ENCODE measurements at regions not wholly inside any gene's neighbourhood (a gene's known extent, or its start where the extent isn't known, plus 50 kb on each side); places are given as distances from the start of the nearest gene placed in this dataset.

DNA sequence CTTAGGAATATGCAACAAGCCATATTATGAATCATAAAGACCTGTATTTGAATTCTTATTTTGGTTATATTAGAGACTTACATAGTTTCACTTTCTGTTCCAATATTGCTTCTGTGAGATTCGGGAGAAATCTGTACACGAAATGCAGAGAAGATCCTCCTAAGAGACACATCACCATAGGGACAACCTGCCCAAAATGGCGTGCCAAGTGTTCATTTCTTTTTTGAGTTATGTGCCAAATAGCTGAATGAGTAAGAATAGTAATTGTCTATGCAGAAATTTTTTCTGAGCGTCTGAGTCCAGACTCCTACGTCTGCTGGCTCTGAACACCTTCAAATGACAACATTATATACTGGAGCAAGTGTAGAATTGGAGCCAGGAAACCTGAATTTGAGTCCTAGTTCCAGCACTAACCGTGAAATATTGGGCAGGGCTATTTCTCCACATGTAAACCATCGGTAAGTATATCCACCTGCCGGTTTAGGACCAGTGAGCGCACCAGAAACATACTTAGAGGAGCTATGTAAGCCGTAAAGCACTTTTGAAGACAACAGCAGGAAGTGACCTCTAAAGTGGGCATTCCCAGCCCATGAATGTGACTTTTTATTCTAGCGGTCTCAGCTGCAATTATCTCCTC is 163.9 kb upstream of the DMRT1 start (continued):
- TF ChIP-seq, protein P1, sequence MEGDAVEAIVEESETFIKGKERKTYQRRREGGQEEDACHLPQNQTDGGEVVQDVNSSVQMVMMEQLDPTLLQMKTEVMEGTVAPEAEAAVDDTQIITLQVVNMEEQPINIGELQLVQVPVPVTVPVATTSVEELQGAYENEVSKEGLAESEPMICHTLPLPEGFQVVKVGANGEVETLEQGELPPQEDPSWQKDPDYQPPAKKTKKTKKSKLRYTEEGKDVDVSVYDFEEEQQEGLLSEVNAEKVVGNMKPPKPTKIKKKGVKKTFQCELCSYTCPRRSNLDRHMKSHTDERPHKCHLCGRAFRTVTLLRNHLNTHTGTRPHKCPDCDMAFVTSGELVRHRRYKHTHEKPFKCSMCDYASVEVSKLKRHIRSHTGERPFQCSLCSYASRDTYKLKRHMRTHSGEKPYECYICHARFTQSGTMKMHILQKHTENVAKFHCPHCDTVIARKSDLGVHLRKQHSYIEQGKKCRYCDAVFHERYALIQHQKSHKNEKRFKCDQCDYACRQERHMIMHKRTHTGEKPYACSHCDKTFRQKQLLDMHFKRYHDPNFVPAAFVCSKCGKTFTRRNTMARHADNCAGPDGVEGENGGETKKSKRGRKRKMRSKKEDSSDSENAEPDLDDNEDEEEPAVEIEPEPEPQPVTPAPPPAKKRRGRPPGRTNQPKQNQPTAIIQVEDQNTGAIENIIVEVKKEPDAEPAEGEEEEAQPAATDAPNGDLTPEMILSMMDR (conservative IDR thresholded peaks at IDR 0.05; ENCODE audit: low read depth in 2 of 2): no peak
- TF ChIP-seq STAT1 (IDR thresholded peaks at IDR 0.05; ENCODE audit: unreplicated experiment) (no peak), CREB1 (CRISPR knock-in tag; IDR thresholded peaks at IDR 0.05; ENCODE audit: low read depth) (no peak), NANOG (IDR thresholded peaks at IDR 0.05; ENCODE audit: borderline replicate concordance) (no peak), REST (IDR thresholded peaks at IDR 0.05; ENCODE audit: unreplicated experiment) (no peak), POLR2AphosphoS5 (IDR thresholded peaks at IDR 0.05; ENCODE audit: low read depth) (no peak), ZNF331 (CRISPR knock-in tag; IDR thresholded peaks at IDR 0.05; ENCODE audit: low read depth) (no peak)

GRCh38 chr9:678897-679296 is 162.6 kb upstream of the DMRT1 start:
- Mint-ChIP-seq H3K4me1 (peaks cover 39% of the 10 kb centered on the region), H3K27ac (no peak overlapping the region), H3K9me3 (no peaks in the 10 kb centered on the region), H3K4me3 (no peak overlapping the region), H3K27me3 (ENCODE audit: insufficient read depth, low read depth, poor library complexity) (peaks cover 2% of the 10 kb centered on the region), H3K36me3 (ENCODE audit: low read depth) (0 out of 3 replicates have a peak, but pooled peaks cover 3% of the 10 kb centered on the region)
- no peak overlapping the region for H3K4me3 ChIP-seq
- H2AFZ ChIP-seq: no peak overlapping the region
- peaks cover 42% of the 10 kb centered on the region for H3K4me1 ChIP-seq (ENCODE audit: insufficient read depth)
- no peak overlapping the region for H3K27ac ChIP-seq (ENCODE audit: low read depth)
- H3F3A ChIP-seq (replicated peaks; ENCODE audit: low read depth): no peaks in the 10 kb centered on the region; the same call in 1 of the 2 replicates
- DNase-seq (ENCODE audit: low spot score) (no peak), ATAC-seq (no peak)
- no peaks in the 10 kb centered on the region for H3K27me3 ChIP-seq (ENCODE audit: insufficient read depth)
- no peaks in the 10 kb centered on the region for H3K9me2 ChIP-seq (ENCODE audit: insufficient read depth)
- no peaks in the 10 kb centered on the region for H4K20me1 ChIP-seq (replicated peaks; ENCODE audit: insufficient read depth)
- H3K79me2 ChIP-seq (replicated peaks; ENCODE audit: insufficient read depth): no peaks in the 10 kb centered on the region
- H3K36me3 ChIP-seq (ENCODE audit: insufficient read depth): no peaks in the 10 kb centered on the region
- no peak overlapping the region for H3K4me2 ChIP-seq
- TF ChIP-seq EZH2phosphoT487 (IDR thresholded peaks at IDR 0.05; ENCODE audit: unreplicated experiment) (no peak), ZNF331 (CRISPR knock-in tag; IDR thresholded peaks at IDR 0.05; ENCODE audit: low read depth) (no peak), ZNF462 (CRISPR knock-in tag; IDR thresholded peaks at IDR 0.05) (no peak), ETS1 (IDR thresholded peaks at IDR 0.05) (no peak), CREB1 (CRISPR knock-in tag; IDR thresholded peaks at IDR 0.05; ENCODE audit: low read depth) (no peak), EZH2 (IDR thresholded peaks at IDR 0.05; ENCODE audit: low read depth, unreplicated experiment) (no peak)

Measured in GM23338 (cell line).